GM10266 (cell line): ENCODE measurements at regions not wholly inside any gene's neighbourhood (a gene's known extent, or its start where the extent isn't known, plus 50 kb on each side); places are given as distances from the start of the nearest gene placed in this dataset.

Experiments used
- DNase-seq: peaks from one replicate; pipeline ENCODE4 v3.0.0; 2012; ENCODE audit errors: extremely low spot score
- CTCF ChIP-seq: IDR thresholded peaks from 2 replicates; pipeline ENCODE4 v1.5.1; 2012; ENCODE audit warnings: mild to moderate bottlenecking, low read depth; ENCODE audit not compliant: control insufficient read depth, insufficient read depth; ENCODE audit errors: missing control alignments

- no peak for TF ChIP-seq CTCF
- DNase-seq, result no peak
Observed at GRCh38 chr13:47457626-47458025, 543.4 kb downstream of the SUCLA2 start.

DNA sequence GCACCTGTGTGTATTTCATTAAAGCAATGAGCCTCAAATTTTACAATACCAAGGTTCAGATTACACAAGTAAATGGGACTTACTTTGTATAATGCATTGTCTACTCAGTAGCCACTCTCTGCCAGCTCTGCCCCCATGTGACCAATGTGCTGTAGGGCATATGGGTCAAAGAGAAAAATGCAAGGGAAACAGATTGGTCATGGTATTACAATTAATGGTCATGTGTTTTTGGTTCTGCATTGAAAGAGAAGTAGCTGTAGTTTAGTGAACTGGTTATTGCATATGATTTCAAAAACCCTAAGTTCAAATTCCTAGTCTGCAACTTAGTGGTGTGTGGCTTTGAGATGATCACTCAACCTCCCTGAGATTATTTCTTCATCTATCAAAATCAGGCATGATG, 545.4 kb downstream of the SUCLA2 start:
- no peak for DNase-seq

GRCh38 chr13:47454986-47455385, 546.1 kb downstream of the SUCLA2 start:
- TF ChIP-seq CTCF, result no peak
- no peak for DNase-seq

More for the DNA sequence above, 545.4 kb downstream of the SUCLA2 start:
- TF ChIP-seq CTCF, result no peak

GRCh38 chr13:47437406-47437805, 540.6 kb upstream of the HTR2A start:
- no peak for TF ChIP-seq CTCF

GRCh38 chr13:47433461-47434005, 536.7 kb upstream of the HTR2A start:
- TF ChIP-seq CTCF, result no peak
- DNase-seq, result no peak

More at GRCh38 chr13:47437406-47437805, 540.6 kb upstream of the HTR2A start:
- DNase-seq, result no peak

- no peak for DNase-seq
Observed at GRCh38 chr13:47426126-47426849, 529.4 kb upstream of the HTR2A start.

GRCh38 chr13:47421525-47421924, 524.7 kb upstream of the HTR2A start:
- DNase-seq, result no peak
- TF ChIP-seq CTCF, result no peak

More at GRCh38 chr13:47426126-47426849, 529.4 kb upstream of the HTR2A start:
- no peak for TF ChIP-seq CTCF
